ENCODE measurements at regions not wholly inside any gene's neighbourhood (a gene's known extent, or its start where the extent isn't known, plus 50 kb on each side); places are given as distances from the start of the nearest gene placed in this dataset.

DNA sequence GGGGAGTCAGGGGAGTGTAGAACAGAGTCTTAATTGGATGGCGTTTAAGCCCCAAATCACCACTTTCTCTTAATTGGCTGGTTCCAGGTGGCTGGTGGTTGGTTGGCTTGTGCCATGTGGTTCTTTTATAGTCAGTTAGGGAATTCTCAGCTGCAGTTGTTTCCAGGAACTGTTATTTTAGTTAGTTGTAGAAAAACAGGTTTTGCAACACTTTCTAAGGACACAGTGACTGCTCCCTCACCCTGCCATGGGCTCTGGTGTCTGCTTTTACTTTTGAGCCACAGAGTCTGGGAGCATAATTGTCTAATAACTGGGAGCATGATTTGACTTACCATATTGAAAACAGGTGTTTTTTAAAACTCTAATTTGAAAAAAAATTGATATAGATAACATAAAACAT, 75.8 kb upstream of the PCDH18 start:
- Histone ChIP-seq H3K27me3 (ENCODE audit: low read depth) (no peaks in the 10 kb centered on the region), H3K4me3 (no peak overlapping the region), H3K9me3 (no peaks in the 10 kb centered on the region), H3K4me1 (no peaks in the 10 kb centered on the region; the same call in 1 of the 2 replicates), H3K36me3 (replicated peaks) (no peaks in the 10 kb centered on the region)
- no peak for DNase-seq (ENCODE audit: low spot score in 2 of 2)
- in situ Hi-C loops (cut with MboI; ENCODE audit: low sequenced_read_pairs) = no loop called here

DNA sequence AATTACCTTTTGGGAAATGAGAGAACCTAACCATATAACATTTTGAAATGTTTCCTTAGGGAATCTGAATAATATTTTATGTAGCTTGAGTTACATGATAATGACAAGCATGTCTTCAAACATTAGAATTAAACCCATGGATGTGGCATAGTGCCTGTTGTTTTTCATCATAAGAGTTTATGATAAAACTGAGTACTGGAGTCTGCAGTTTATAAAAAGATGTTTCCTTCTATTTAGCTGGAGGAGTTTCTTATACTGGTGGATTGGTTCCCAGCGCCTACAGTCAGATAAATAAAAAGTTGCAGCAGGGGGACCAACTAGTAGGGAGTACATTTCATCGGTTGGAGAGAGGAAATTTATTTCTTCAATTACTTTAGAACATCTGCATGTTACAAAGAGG, 70.1 kb upstream of the PCDH18 start:
- Histone ChIP-seq H3K9me3 (no peaks in the 10 kb centered on the region), H3K27me3 (ENCODE audit: low read depth) (no peaks in the 10 kb centered on the region), H3K36me3 (replicated peaks) (no peaks in the 10 kb centered on the region), H3K4me1 (peaks cover 5% of the 10 kb centered on the region), H3K4me3 (no peak overlapping the region)
- in situ Hi-C loops (cut with MboI; ENCODE audit: low sequenced_read_pairs) = no loop called here
- no peak for DNase-seq (ENCODE audit: low spot score in 2 of 2)

DNA sequence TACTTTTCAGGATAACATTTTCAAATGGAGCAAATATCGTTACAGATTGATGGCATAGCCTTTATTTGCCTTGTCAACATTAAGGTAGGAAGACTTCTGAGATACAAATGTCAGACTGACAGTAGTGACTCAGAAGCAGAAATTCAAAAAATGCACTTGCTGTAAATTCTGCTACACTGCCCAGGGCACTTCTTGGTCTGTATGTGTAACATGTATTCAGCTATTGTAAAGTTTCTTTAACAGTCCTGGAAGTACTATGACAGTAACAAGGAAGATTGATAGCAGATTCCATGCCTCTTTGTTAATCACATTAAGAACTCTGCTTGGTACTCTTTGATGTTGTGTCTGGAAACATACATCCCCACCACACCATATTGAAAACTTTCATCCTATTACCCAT, 69.6 kb upstream of the PCDH18 start:
- no peaks in the 10 kb centered on the region for H3K27me3 ChIP-seq (ENCODE audit: low read depth)
- in situ Hi-C loops (cut with MboI; ENCODE audit: low sequenced_read_pairs) = no loop called here
- H3K4me1 ChIP-seq = peaks cover 5% of the 10 kb centered on the region
- H3K4me3 ChIP-seq = no peak overlapping the region
- no peaks in the 10 kb centered on the region for H3K9me3 ChIP-seq
- H3K36me3 ChIP-seq (replicated peaks) = no peaks in the 10 kb centered on the region
- DNase-seq (ENCODE audit: low spot score in 2 of 2) = no peak

DNA sequence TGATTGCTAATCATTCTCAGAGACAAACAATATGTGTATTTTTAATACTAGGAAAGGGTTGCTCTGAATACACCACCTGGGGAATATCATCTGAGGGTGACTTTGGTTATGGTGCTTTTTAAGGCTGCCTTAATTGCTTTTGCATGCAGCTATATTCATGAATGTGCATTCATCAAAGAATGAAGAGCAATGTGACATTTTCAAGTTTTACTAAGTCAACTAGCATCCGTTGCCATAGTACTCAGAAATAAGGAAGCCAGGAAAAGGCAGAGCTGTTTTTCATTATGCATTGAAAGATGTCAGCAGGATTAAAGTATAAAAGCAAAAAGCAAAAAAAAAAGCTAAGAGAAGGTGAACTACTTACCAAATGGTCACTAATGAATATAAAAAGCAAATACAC, 67.4 kb upstream of the PCDH18 start:
- Histone ChIP-seq H3K4me1 (peaks cover 5% of the 10 kb centered on the region), H3K4me3 (no peak overlapping the region), H3K27me3 (ENCODE audit: low read depth) (no peaks in the 10 kb centered on the region), H3K36me3 (replicated peaks) (no peaks in the 10 kb centered on the region), H3K9me3 (no peaks in the 10 kb centered on the region)
- in situ Hi-C loops (cut with MboI; ENCODE audit: low sequenced_read_pairs) = no loop called here
- DNase-seq (ENCODE audit: low spot score in 2 of 2) = no peak

DNA sequence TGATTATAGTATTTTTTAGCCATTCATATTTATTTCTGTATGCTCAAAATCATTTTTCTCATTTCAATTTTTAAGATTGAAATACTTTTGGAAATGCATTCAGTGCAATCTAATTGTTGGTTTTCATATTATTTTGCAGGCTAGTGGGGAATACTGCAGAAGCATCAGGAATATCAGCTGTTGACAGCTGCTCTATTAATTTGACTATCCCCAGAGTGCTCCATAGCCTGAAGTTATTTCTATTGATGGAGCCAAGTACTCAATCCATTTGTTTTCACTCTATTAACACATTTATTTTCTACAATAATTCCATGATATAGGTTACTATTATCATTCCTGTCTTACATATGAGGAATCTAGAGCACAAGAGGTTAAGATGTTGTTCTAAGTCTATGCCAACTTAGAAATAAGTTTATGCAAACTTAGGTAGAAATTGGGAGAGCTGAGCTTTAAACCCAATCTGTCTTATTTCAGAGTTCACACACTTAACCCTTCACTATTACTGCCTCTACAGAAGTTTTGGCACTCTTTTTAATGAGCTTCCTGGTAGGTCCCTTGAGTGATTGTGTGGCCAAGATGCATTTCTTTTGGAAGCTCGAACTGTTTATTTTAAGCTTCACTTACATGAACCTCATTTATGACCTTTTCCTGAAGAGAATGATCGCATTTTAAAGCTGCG, 65.6 kb upstream of the PCDH18 start:
- H3K4me1 ChIP-seq = peaks cover 7% of the 10 kb centered on the region
- H3K9me3 ChIP-seq = no peaks in the 10 kb centered on the region
- H3K4me3 ChIP-seq = no peak overlapping the region
- no peaks in the 10 kb centered on the region for H3K27me3 ChIP-seq (ENCODE audit: low read depth)
- no peaks in the 10 kb centered on the region for H3K36me3 ChIP-seq (replicated peaks)
- in situ Hi-C loops (cut with MboI; ENCODE audit: low sequenced_read_pairs) = no loop called here
- DNase-seq (ENCODE audit: low spot score in 2 of 2) = no peak

DNA sequence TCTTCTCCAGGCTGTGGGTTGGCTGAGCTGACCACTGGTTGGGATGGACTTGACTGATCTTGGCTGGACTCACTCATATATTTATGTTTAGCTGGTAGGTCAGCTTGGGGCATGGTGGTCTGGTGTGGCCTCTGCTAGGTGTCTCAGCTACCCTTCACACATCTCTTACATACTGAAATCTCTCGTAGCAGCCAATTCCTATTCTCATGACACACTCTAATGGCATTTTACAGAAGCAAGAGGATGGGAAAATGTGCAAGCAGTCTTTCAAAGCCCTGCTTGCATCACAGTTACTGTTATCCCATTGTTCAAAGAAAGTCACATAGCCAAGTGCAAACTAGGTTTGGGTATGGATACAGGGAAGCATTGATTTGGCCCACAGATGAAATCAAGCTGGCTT, 55.5 kb upstream of the PCDH18 start:
- no peak for DNase-seq (ENCODE audit: low spot score in 2 of 2)
- no peaks in the 10 kb centered on the region for H3K27me3 ChIP-seq (ENCODE audit: low read depth)
- H3K4me1 ChIP-seq = peaks cover 20% of the 10 kb centered on the region
- in situ Hi-C loops (cut with MboI; ENCODE audit: low sequenced_read_pairs) = no loop called here
- no peaks in the 10 kb centered on the region for H3K9me3 ChIP-seq
- H3K4me3 ChIP-seq = no peak overlapping the region
- H3K36me3 ChIP-seq (replicated peaks) = no peaks in the 10 kb centered on the region

DNA sequence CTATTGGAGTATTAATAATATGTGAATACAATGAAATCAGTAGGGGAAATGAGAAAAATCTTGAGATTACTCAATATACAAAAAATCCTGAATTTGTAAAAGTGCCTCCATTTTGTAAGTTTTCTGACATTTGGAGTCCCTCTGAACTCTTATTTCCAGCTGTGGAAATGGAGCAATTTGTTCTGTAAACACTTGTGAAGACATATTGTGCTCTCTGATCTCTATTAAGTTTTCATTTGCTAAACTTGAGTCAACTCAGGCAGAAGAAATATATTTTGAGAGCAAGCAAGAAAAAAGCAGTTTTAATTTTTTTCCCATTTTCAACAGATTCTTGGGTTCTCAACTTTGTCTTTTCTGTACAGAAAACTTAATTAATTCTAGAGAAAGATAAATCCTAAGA, 51.4 kb upstream of the PCDH18 start:
- DNase-seq (ENCODE audit: low spot score in 2 of 2) = no peak
- in situ Hi-C loops (cut with MboI; ENCODE audit: low sequenced_read_pairs) = no loop called here
- no peaks in the 10 kb centered on the region for H3K27me3 ChIP-seq (ENCODE audit: low read depth)
- no peaks in the 10 kb centered on the region for H3K36me3 ChIP-seq (replicated peaks)
- H3K4me3 ChIP-seq = no peak overlapping the region
- H3K9me3 ChIP-seq = no peaks in the 10 kb centered on the region
- peaks cover 12% of the 10 kb centered on the region for H3K4me1 ChIP-seq
